Spleen (tissue), 11 donors: ENCODE measurements at regions not wholly inside any gene's neighbourhood (a gene's known extent, or its start where the extent isn't known, plus 50 kb on each side); places are given as distances from the start of the nearest gene placed in this dataset.

ENCODE experiments used
- DNase-seq: peaks from one replicate; pipeline ENCODE4 v3.0.0-alpha.2; 2020
- H3K27ac ChIP-seq, 8 donors: fragments of 200-600 bp; sonication (generic) in 7 of 8; 1 replicate in 4 of 8; 2 replicates in 4 of 8; pipeline versions ENCODE4 v1.5.0 to v1.8.0; 2016 to 2021; ENCODE audit warnings: inconsistent platforms in 4 of 8, mild to moderate bottlenecking in 4 of 8, moderate library complexity in 1 of 8
- H3K27me3 ChIP-seq, 7 donors: fragments of 200-600 bp; sonication (generic) in 6 of 7; replicated peaks in 1 of 7; 1 replicate in 4 of 7; 2 replicates in 3 of 7; pipeline versions ENCODE4 v1.5.0 to v1.8.0; 2016 to 2021; ENCODE audit warnings: inconsistent platforms in 3 of 7, mild to moderate bottlenecking in 1 of 7
- H3K36me3 ChIP-seq, 6 donors: fragments of 200-600 bp; sonication (generic) in 5 of 6; 1 replicate in 4 of 6; 2 replicates in 2 of 6; pipeline versions ENCODE4 v1.5.0 to v1.8.0; 2016 to 2021; ENCODE audit warnings: inconsistent platforms in 2 of 6
- H3K4me1 ChIP-seq, 6 donors: fragments of 200-600 bp; sonication (generic) in 5 of 6; 1 replicate in 3 of 6; 2 replicates in 3 of 6; pipeline versions ENCODE4 v1.5.0 to v1.8.0; 2016 to 2021; ENCODE audit warnings: inconsistent platforms in 3 of 6
- H3K4me3 ChIP-seq, 8 donors: fragments of 200-600 bp; sonication (generic) in 7 of 8; 1 replicate in 4 of 8; 2 replicates in 4 of 8; pipeline versions ENCODE4 v1.5.0 to v1.8.0; 2016 to 2021; ENCODE audit warnings: inconsistent platforms in 4 of 8, mild to moderate bottlenecking in 4 of 8, moderate library complexity in 2 of 8
- H3K9me3 ChIP-seq, 8 donors: fragments of 200-600 bp; sonication (generic) in 7 of 8; 1 replicate in 4 of 8; 2 replicates in 4 of 8; pipeline versions ENCODE4 v1.5.0 to v1.8.0; 2016 to 2021; ENCODE audit warnings: inconsistent platforms in 4 of 8
- CTCF ChIP-seq, 11 experiments: fragments of 200-600 bp in 7 of 11; fragments of 450-650 bp in 4 of 11; sonication (generic) in 4 of 11; IDR thresholded peaks in 8 of 11; conservative IDR thresholded peaks in 3 of 11; 1 replicate in 7 of 11; 2 replicates in 4 of 11; pipeline versions ENCODE4 v1.4.0 to v1.8.0; 2016 to 2021; ENCODE audit warnings: antibody characterized with exemption in 11 of 11, inconsistent platforms in 4 of 11, mild to moderate bottlenecking in 1 of 11
- POLR2A ChIP-seq, 3 donors: fragments of 450-650 bp; IDR thresholded peaks; one replicate each; pipeline ENCODE4 v1.5.1; 2017; ENCODE audit warnings: antibody characterized with exemption in 3 of 3, mild to moderate bottlenecking in 1 of 3
- POLR2AphosphoS5 ChIP-seq, 3 donors: sonication (generic); formaldehyde crosslinking; IDR thresholded peaks; one replicate each; pipeline ENCODE4 v1.5.1; 2017; ENCODE audit warnings: antibody characterized with exemption in 3 of 3
- WGBS, 5 donors: extraction: QIAGEN DNeasy Blood & Tissue Kit in 3 of 5; methylation state at CpG; one replicate each; pipeline versions ENCODE4 v1.1.5 to v1.1.7; 2013 to 2018; 5-methylcytosine and 5-hydroxymethylcytosine counted together
- intact Hi-C: fragments of 100-400 bp; cut with DNase I; formaldehyde crosslinking; loops from one replicate; pipeline ENCODE4 v1.15.0; 2023; ENCODE audit warnings: low total_unique reads
- donor health status: healthy with polysubstance abuse.
- donor health status: DM: no; HTN: no; CAD: no; lungs with moderate emphysema.
- donor health status: DM: no; HTN: no; CAD: no.
- donor health status: Bipolar disorder and iron deficiency.
- donor health status: healthy.
- donor health status: DM: no; HTN: no; CAD: no.
- donor health status: DM: yes; HTN: yes; CAD: no.

GRCh38 chr20:23166563-23166962 lies 80.4 kb upstream of the CD93 start:
- no peaks in the 10 kb centered on the region for H3K9me3 ChIP-seq
- intact Hi-C loops: no loop called here
- no peak for DNase-seq
- 70 to 95% (median 87%) methylated on average over 7 of the region's 7 CpGs for WGBS, 5 donors
- no peak overlapping the region for H3K4me3 ChIP-seq
- no peaks in the 10 kb centered on the region for H3K36me3 ChIP-seq
- peaks cover 0 to 2% (median 0%) of the 10 kb centered on the region in 7 donors for H3K27me3 ChIP-seq
- H3K4me1 ChIP-seq: peaks cover 0 to 28% (median 11%) of the 10 kb centered on the region in 6 donors
- TF ChIP-seq CTCF (IDR thresholded peaks at IDR 0.05 in 8 of 11, conservative IDR thresholded peaks at IDR 0.05 in 3 of 11) (no peak), POLR2A (IDR thresholded peaks at IDR 0.05) (no peak), POLR2AphosphoS5 (IDR thresholded peaks at IDR 0.05) (no peak)
- no peak overlapping the region for H3K27ac ChIP-seq

- H3K4me3 ChIP-seq: no peak overlapping the region
- TF ChIP-seq POLR2A (IDR thresholded peaks at IDR 0.05): no peak
- TF ChIP-seq CTCF (IDR thresholded peaks at IDR 0.05 in 8 of 11, conservative IDR thresholded peaks at IDR 0.05 in 3 of 11): no peak
- TF ChIP-seq POLR2AphosphoS5 (IDR thresholded peaks at IDR 0.05): no peak
- DNase-seq: no peak
- no peaks in the 10 kb centered on the region for H3K36me3 ChIP-seq
- intact Hi-C loops: no loop called here
- 93 to 97% (median 95%) methylated on average over 7 of the region's 7 CpGs for WGBS, 5 donors
- no peak overlapping the region for H3K27ac ChIP-seq
- no peaks in the 10 kb centered on the region for H3K9me3 ChIP-seq
- H3K27me3 ChIP-seq: peaks cover 0 to 7% (median 0%) of the 10 kb centered on the region in 7 donors
- peaks cover 0 to 34% (median 17%) of the 10 kb centered on the region in 6 donors for H3K4me1 ChIP-seq
These were observed 79.8 kb upstream of the CD93 start for GRCh38 chr20:23165964-23166363.

- no peak overlapping the region for H3K4me3 ChIP-seq
- H3K36me3 ChIP-seq: no peaks in the 10 kb centered on the region
- intact Hi-C loops: no loop called here
- peaks cover under 1 to 41% (median 22%) of the 10 kb centered on the region in 6 donors for H3K4me1 ChIP-seq
- TF ChIP-seq POLR2A (IDR thresholded peaks at IDR 0.05) (no peak), CTCF (IDR thresholded peaks at IDR 0.05 in 8 of 11, conservative IDR thresholded peaks at IDR 0.05 in 3 of 11) (no peak), POLR2AphosphoS5 (IDR thresholded peaks at IDR 0.05) (no peak)
- H3K9me3 ChIP-seq: no peaks in the 10 kb centered on the region
- 74 to 85% (median 81%) methylated on average over 12 of the region's 12 CpGs for WGBS, 5 donors
- peaks cover 0 to 7% (median 0%) of the 10 kb centered on the region in 7 donors for H3K27me3 ChIP-seq
- DNase-seq: no peak
- no peak overlapping the region for H3K27ac ChIP-seq
These were observed 79.2 kb upstream of the CD93 start for GRCh38 chr20:23165307-23165750.

GRCh38 chr20:23164176-23164601 lies 78.1 kb upstream of the CD93 start:
- intact Hi-C loops: no loop called here
- no peak overlapping the region for H3K4me3 ChIP-seq
- no peak overlapping the region for H3K27ac ChIP-seq
- H3K36me3 ChIP-seq: no peaks in the 10 kb centered on the region
- DNase-seq: no peak
- peaks cover 7 to 47% (median 34%) of the 10 kb centered on the region in 6 donors for H3K4me1 ChIP-seq
- no peak for TF ChIP-seq CTCF (IDR thresholded peaks at IDR 0.05 in 8 of 11, conservative IDR thresholded peaks at IDR 0.05 in 3 of 11)
- no peak for TF ChIP-seq POLR2A (IDR thresholded peaks at IDR 0.05)
- no peak for TF ChIP-seq POLR2AphosphoS5 (IDR thresholded peaks at IDR 0.05)
- H3K27me3 ChIP-seq: peaks cover 0 to 7% (median 0%) of the 10 kb centered on the region in 7 donors
- no peaks in the 10 kb centered on the region for H3K9me3 ChIP-seq
- WGBS, 5 donors: 75 to 84% (median 82%) methylated on average over 11 to 13 of the region's 13 CpGs
